HEK293 (cell line): ENCODE measurements at regions not wholly inside any gene's neighbourhood (a gene's known extent, or its start where the extent isn't known, plus 50 kb on each side); places are given as distances from the start of the nearest gene placed in this dataset.

Source experiments
- CTCF ChIA-PET: fragments of 350-600 bp; formaldehyde crosslinking; extraction: SDS; loops from one replicate; lab custom pipeline; 2021; ENCODE audit warnings: antibody characterized with exemption; lab: Yijun Ruan, JAX
- POLR2A ChIA-PET: fragments of 300-600 bp; formaldehyde crosslinking; extraction: SDS; loops from one replicate; lab custom pipeline; 2020; ENCODE audit warnings: antibody characterized with exemption, inconsistent platforms; lab: Yijun Ruan, JAX
- H3K27ac ChIP-seq: fragments of 200-500 bp; sonication (Bioruptor generic); 2 replicates; pipeline ENCODE4 v1.5.1; 2014; ENCODE audit warnings: low read depth, low read length, control low read depth, inconsistent platforms; ENCODE audit errors: extremely low read depth
- H3K36me3 ChIP-seq, 2 experiments: fragments of 200-500 bp in 1 of 2; sonication (Bioruptor generic) in 1 of 2; 1 replicate in 1 of 2; 2 replicates in 1 of 2; pipeline ENCODE4 v1.5.1; 2014 to 2017; ENCODE audit warnings: inconsistent platforms in 2 of 2, low read length in 2 of 2; ENCODE audit not compliant: control insufficient read depth in 2 of 2, insufficient read depth in 1 of 2
- H3K4me1 ChIP-seq: fragments of 200-500 bp; sonication (Bioruptor generic); 2 replicates; pipeline ENCODE4 v1.5.1; 2014; ENCODE audit warnings: mild to moderate bottlenecking, low read length, inconsistent platforms; ENCODE audit not compliant: control insufficient read depth, insufficient read depth
- H3K4me3 ChIP-seq: 2 replicates; pipeline ENCODE4 v1.5.1; 2011; ENCODE audit warnings: low read depth, mild to moderate bottlenecking, control low read depth, low read length, moderate library complexity
- H3K9me3 ChIP-seq: fragments of 200-500 bp; sonication (Bioruptor generic); 2 replicates; pipeline ENCODE4 v1.5.1; 2014; ENCODE audit warnings: low read depth, low read length, inconsistent platforms; ENCODE audit not compliant: control insufficient read depth, insufficient read depth
- OSR2 ChIP-seq: fragments of 450-650 bp; formaldehyde crosslinking; IDR thresholded peaks from 2 replicates; pipeline ENCODE4 v1.5.1; 2016; ENCODE audit warnings: missing biosample characterization, missing genetic modification characterization
- REPIN1 ChIP-seq: fragments of 450-650 bp; formaldehyde crosslinking; IDR thresholded peaks from 2 replicates; pipeline ENCODE4 v1.5.1; 2017; ENCODE audit warnings: missing biosample characterization, missing genetic modification characterization, low read depth
- TRIM28 ChIP-seq: IDR thresholded peaks from 2 replicates; pipeline ENCODE4 v1.6.1; 2011; ENCODE audit warnings: low read length, control low read depth, borderline replicate concordance
- YY1 ChIP-seq: fragments of 450-650 bp; formaldehyde crosslinking; IDR thresholded peaks from 2 replicates; pipeline ENCODE4 v1.5.1; 2018; ENCODE audit warnings: missing biosample characterization, missing genetic modification characterization
- ZNF2 ChIP-seq: fragments of 450-650 bp; formaldehyde crosslinking; IDR thresholded peaks from 2 replicates; pipeline ENCODE4 v1.5.1; 2016; ENCODE audit warnings: missing biosample characterization, missing genetic modification characterization
- ZNF302 ChIP-seq: fragments of 450-650 bp; formaldehyde crosslinking; IDR thresholded peaks from 2 replicates; pipeline ENCODE4 v1.5.1; 2016; ENCODE audit warnings: missing biosample characterization, missing genetic modification characterization, low read depth
- ZNF324 ChIP-seq: fragments of 450-650 bp; formaldehyde crosslinking; IDR thresholded peaks from 2 replicates; pipeline ENCODE4 v1.5.1; 2016; ENCODE audit warnings: missing biosample characterization, missing genetic modification characterization
- ZNF48 ChIP-seq: fragments of 450-650 bp; formaldehyde crosslinking; IDR thresholded peaks from 2 replicates; pipeline ENCODE4 v1.5.1; 2016; ENCODE audit warnings: missing biosample characterization, missing genetic modification characterization
- ZNF558 ChIP-seq: fragments of 450-650 bp; formaldehyde crosslinking; IDR thresholded peaks from 2 replicates; pipeline ENCODE4 v1.5.1; 2016; ENCODE audit warnings: missing biosample characterization, missing genetic modification characterization
- ZNF830 ChIP-seq: fragments of 450-650 bp; IDR thresholded peaks from 2 replicates; pipeline ENCODE4 v1.5.0; 2018; ENCODE audit warnings: missing biosample characterization, missing genetic modification characterization, low read depth, mild to moderate bottlenecking, moderate library complexity
- ZSCAN30 ChIP-seq: fragments of 450-650 bp; IDR thresholded peaks from 2 replicates; pipeline ENCODE4 v1.5.1; 2018; ENCODE audit warnings: missing biosample characterization, mild to moderate bottlenecking, missing genetic modification characterization, moderate library complexity
- TF ChIP-seq, protein P1 (sequence below): fragments of 450-650 bp; formaldehyde crosslinking; IDR thresholded peaks from 2 replicates; pipeline ENCODE4 v1.5.1; 2016; ENCODE audit warnings: missing biosample characterization, missing genetic modification characterization
- TF ChIP-seq, protein P2 (sequence below): fragments of 450-650 bp; formaldehyde crosslinking; IDR thresholded peaks from 2 replicates; pipeline ENCODE4 v1.5.1; 2016; ENCODE audit warnings: missing biosample characterization, missing genetic modification characterization
- TF ChIP-seq, protein P3 (sequence below): fragments of 450-650 bp; formaldehyde crosslinking; IDR thresholded peaks from 2 replicates; pipeline ENCODE4 v1.5.1; 2016; ENCODE audit warnings: missing biosample characterization, missing genetic modification characterization
- TF ChIP-seq, protein P4 (sequence below): IDR thresholded peaks from 2 replicates; pipeline ENCODE4 v1.6.1; 2011; ENCODE audit warnings: mild to moderate bottlenecking, low read depth, low read length, borderline replicate concordance
- TF ChIP-seq, protein P5 (sequence below): fragments of 450-650 bp; formaldehyde crosslinking; IDR thresholded peaks from 2 replicates; pipeline ENCODE4 v1.5.1; 2017; ENCODE audit warnings: missing biosample characterization, missing genetic modification characterization
- TF ChIP-seq, protein P6 (sequence below): fragments of 450-650 bp; formaldehyde crosslinking; IDR thresholded peaks from 2 replicates; pipeline ENCODE4 v1.5.1; 2016; ENCODE audit warnings: missing biosample characterization, missing genetic modification characterization
- TF ChIP-seq, protein P7 (sequence below): fragments of 450-650 bp; formaldehyde crosslinking; IDR thresholded peaks from 2 replicates; pipeline ENCODE4 v1.5.1; 2016; ENCODE audit warnings: missing biosample characterization, missing genetic modification characterization
- TF ChIP-seq, protein P8 (sequence below): fragments of 450-650 bp; formaldehyde crosslinking; conservative IDR thresholded peaks from 2 replicates; pipeline ENCODE4 v1.5.1; 2016; ENCODE audit warnings: low read depth, missing biosample characterization, missing genetic modification characterization

DNA sequence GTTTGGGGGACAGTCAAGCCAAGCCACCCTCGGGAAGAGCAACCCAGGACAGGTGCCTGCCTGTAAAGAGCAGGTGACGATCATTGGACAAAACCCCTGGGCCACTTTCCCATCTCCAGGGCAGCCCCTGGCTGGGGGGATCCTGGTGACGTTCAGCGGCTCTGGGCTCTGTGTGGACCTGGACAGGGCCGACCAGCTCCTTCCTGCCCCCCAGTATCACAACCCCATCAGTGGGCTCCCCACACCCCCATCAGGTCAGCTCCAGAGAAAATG, 57.3 kb upstream of the ASAP2 start:
- H3K27ac ChIP-seq, result no peak overlapping the region
- H3K4me1 ChIP-seq, result no peaks in the 10 kb centered on the region
- ChIA-PET CTCF (no interaction called here), POLR2A (interaction anchor here (1.1 kb wide), 1 partner anchor 274 kb away, joined by 3 read pairs; the partner anchor contains the start of genes CPSF3 and ITGB1BP1)
- no peak overlapping the region for H3K4me3 ChIP-seq
- H3K36me3 ChIP-seq, result no peaks in the 10 kb centered on the region
- H3K9me3 ChIP-seq, result no peaks in the 10 kb centered on the region
- TF ChIP-seq ZNF558 (tag by site-specific recombination) (no peak), ZNF48 (tag by site-specific recombination) (no peak), REPIN1 (tag by site-specific recombination) (no peak), ZSCAN30 (tag by site-specific recombination) (no peak), YY1 (tag by site-specific recombination) (no peak), TRIM28 (no peak), ZNF324 (tag by site-specific recombination) (no peak), ZNF830 (tag by site-specific recombination) (no peak), OSR2 (tag by site-specific recombination) (no peak), ZNF302 (no peak), ZNF2 (tag by site-specific recombination) (no peak)
- TF ChIP-seq, protein P1, sequence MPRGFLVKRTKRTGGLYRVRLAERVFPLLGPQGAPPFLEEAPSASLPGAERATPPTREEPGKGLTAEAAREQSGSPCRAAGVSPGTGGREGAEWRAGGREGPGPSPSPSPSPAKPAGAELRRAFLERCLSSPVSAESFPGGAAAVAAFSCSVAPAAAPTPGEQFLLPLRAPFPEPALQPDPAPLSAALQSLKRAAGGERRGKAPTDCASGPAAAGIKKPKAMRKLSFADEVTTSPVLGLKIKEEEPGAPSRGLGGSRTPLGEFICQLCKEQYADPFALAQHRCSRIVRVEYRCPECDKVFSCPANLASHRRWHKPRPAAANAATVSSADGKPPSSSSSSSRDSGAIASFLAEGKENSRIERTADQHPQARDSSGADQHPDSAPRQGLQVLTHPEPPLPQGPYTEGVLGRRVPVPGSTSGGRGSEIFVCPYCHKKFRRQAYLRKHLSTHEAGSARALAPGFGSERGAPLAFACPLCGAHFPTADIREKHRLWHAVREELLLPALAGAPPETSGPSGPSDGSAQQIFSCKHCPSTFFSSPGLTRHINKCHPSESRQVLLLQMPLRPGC (tag by site-specific recombination), result no peak
- TF ChIP-seq, protein P2, sequence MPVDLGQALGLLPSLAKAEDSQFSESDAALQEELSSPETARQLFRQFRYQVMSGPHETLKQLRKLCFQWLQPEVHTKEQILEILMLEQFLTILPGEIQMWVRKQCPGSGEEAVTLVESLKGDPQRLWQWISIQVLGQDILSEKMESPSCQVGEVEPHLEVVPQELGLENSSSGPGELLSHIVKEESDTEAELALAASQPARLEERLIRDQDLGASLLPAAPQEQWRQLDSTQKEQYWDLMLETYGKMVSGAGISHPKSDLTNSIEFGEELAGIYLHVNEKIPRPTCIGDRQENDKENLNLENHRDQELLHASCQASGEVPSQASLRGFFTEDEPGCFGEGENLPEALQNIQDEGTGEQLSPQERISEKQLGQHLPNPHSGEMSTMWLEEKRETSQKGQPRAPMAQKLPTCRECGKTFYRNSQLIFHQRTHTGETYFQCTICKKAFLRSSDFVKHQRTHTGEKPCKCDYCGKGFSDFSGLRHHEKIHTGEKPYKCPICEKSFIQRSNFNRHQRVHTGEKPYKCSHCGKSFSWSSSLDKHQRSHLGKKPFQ (tag by site-specific recombination), result no peak
- TF ChIP-seq, protein P3, sequence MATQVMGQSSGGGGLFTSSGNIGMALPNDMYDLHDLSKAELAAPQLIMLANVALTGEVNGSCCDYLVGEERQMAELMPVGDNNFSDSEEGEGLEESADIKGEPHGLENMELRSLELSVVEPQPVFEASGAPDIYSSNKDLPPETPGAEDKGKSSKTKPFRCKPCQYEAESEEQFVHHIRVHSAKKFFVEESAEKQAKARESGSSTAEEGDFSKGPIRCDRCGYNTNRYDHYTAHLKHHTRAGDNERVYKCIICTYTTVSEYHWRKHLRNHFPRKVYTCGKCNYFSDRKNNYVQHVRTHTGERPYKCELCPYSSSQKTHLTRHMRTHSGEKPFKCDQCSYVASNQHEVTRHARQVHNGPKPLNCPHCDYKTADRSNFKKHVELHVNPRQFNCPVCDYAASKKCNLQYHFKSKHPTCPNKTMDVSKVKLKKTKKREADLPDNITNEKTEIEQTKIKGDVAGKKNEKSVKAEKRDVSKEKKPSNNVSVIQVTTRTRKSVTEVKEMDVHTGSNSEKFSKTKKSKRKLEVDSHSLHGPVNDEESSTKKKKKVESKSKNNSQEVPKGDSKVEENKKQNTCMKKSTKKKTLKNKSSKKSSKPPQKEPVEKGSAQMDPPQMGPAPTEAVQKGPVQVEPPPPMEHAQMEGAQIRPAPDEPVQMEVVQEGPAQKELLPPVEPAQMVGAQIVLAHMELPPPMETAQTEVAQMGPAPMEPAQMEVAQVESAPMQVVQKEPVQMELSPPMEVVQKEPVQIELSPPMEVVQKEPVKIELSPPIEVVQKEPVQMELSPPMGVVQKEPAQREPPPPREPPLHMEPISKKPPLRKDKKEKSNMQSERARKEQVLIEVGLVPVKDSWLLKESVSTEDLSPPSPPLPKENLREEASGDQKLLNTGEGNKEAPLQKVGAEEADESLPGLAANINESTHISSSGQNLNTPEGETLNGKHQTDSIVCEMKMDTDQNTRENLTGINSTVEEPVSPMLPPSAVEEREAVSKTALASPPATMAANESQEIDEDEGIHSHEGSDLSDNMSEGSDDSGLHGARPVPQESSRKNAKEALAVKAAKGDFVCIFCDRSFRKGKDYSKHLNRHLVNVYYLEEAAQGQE (tag by site-specific recombination), result no peak
- TF ChIP-seq, protein P4, sequence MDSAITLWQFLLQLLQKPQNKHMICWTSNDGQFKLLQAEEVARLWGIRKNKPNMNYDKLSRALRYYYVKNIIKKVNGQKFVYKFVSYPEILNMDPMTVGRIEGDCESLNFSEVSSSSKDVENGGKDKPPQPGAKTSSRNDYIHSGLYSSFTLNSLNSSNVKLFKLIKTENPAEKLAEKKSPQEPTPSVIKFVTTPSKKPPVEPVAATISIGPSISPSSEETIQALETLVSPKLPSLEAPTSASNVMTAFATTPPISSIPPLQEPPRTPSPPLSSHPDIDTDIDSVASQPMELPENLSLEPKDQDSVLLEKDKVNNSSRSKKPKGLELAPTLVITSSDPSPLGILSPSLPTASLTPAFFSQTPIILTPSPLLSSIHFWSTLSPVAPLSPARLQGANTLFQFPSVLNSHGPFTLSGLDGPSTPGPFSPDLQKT, result no peak
- TF ChIP-seq, protein P5, sequence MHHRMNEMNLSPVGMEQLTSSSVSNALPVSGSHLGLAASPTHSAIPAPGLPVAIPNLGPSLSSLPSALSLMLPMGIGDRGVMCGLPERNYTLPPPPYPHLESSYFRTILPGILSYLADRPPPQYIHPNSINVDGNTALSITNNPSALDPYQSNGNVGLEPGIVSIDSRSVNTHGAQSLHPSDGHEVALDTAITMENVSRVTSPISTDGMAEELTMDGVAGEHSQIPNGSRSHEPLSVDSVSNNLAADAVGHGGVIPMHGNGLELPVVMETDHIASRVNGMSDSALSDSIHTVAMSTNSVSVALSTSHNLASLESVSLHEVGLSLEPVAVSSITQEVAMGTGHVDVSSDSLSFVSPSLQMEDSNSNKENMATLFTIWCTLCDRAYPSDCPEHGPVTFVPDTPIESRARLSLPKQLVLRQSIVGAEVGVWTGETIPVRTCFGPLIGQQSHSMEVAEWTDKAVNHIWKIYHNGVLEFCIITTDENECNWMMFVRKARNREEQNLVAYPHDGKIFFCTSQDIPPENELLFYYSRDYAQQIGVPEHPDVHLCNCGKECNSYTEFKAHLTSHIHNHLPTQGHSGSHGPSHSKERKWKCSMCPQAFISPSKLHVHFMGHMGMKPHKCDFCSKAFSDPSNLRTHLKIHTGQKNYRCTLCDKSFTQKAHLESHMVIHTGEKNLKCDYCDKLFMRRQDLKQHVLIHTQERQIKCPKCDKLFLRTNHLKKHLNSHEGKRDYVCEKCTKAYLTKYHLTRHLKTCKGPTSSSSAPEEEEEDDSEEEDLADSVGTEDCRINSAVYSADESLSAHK (tag by site-specific recombination), result no peak
- TF ChIP-seq, protein P6, sequence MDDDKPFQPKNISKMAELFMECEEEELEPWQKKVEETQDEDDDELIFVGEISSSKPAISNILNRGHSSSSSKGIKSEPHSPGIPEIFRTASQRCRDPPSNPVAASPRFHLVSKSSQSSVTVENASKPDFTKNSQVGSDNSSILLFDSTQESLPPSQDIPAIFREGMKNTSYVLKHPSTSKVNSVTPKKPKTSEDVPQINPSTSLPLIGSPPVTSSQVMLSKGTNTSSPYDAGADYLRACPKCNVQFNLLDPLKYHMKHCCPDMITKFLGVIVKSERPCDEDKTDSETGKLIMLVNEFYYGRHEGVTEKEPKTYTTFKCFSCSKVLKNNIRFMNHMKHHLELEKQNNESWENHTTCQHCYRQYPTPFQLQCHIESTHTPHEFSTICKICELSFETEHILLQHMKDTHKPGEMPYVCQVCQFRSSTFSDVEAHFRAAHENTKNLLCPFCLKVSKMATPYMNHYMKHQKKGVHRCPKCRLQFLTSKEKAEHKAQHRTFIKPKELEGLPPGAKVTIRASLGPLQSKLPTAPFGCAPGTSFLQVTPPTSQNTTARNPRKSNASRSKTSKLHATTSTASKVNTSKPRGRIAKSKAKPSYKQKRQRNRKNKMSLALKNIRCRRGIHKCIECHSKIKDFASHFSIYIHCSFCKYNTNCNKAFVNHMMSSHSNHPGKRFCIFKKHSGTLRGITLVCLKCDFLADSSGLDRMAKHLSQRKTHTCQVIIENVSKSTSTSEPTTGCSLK, result no peak
- TF ChIP-seq, protein P7, sequence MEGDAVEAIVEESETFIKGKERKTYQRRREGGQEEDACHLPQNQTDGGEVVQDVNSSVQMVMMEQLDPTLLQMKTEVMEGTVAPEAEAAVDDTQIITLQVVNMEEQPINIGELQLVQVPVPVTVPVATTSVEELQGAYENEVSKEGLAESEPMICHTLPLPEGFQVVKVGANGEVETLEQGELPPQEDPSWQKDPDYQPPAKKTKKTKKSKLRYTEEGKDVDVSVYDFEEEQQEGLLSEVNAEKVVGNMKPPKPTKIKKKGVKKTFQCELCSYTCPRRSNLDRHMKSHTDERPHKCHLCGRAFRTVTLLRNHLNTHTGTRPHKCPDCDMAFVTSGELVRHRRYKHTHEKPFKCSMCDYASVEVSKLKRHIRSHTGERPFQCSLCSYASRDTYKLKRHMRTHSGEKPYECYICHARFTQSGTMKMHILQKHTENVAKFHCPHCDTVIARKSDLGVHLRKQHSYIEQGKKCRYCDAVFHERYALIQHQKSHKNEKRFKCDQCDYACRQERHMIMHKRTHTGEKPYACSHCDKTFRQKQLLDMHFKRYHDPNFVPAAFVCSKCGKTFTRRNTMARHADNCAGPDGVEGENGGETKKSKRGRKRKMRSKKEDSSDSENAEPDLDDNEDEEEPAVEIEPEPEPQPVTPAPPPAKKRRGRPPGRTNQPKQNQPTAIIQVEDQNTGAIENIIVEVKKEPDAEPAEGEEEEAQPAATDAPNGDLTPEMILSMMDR (tag by site-specific recombination), result no peak
- TF ChIP-seq, protein P8, sequence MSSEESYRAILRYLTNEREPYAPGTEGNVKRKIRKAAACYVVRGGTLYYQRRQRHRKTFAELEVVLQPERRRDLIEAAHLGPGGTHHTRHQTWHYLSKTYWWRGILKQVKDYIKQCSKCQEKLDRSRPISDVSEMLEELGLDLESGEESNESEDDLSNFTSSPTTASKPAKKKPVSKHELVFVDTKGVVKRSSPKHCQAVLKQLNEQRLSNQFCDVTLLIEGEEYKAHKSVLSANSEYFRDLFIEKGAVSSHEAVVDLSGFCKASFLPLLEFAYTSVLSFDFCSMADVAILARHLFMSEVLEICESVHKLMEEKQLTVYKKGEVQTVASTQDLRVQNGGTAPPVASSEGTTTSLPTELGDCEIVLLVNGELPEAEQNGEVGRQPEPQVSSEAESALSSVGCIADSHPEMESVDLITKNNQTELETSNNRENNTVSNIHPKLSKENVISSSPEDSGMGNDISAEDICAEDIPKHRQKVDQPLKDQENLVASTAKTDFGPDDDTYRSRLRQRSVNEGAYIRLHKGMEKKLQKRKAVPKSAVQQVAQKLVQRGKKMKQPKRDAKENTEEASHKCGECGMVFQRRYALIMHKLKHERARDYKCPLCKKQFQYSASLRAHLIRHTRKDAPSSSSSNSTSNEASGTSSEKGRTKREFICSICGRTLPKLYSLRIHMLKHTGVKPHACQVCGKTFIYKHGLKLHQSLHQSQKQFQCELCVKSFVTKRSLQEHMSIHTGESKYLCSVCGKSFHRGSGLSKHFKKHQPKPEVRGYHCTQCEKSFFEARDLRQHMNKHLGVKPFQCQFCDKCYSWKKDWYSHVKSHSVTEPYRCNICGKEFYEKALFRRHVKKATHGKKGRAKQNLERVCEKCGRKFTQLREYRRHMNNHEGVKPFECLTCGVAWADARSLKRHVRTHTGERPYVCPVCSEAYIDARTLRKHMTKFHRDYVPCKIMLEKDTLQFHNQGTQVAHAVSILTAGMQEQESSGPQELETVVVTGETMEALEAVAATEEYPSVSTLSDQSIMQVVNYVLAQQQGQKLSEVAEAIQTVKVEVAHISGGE (tag by site-specific recombination), result no peak
